ENCODE measurements at regions not wholly inside any gene's neighbourhood (a gene's known extent, or its start where the extent isn't known, plus 50 kb on each side); places are given as distances from the start of the nearest gene placed in this dataset.

DNA sequence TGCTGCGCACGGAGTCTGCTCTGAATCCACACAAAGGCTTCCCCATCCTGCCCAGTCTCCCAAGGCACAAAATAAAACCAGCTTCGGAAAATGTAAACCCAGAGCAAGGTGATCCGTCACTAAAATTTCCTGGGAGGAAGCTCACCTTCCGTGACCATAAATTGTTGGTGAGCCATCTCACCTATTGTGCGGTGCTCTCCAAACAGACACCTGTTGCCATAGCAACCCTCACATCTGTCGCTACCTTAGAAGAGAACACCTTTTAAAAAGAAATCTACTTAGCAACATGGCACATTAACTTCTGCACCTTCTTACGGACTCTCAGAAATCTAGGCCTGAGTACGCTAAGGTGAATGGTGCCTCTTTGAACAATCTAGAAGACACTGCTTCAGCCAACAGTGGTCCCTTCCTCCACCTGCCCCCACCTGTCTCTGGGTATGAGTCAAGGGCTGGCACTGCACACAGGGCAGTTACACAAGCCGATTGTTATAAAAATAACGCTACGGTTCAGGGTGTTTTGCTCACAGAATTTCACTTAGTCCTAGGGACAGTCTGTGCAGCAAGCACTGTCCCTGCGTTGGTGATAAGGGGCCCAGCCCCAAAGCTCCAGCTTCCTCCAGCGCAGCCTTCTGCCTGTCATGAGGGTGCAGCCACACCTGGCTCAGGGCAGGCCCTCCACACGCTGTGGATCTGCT, 114.9 kb upstream of the ID2 start:
- no peak for TF ChIP-seq POLR2A (IDR thresholded peaks at IDR 0.05)
- TF ChIP-seq, protein P1, sequence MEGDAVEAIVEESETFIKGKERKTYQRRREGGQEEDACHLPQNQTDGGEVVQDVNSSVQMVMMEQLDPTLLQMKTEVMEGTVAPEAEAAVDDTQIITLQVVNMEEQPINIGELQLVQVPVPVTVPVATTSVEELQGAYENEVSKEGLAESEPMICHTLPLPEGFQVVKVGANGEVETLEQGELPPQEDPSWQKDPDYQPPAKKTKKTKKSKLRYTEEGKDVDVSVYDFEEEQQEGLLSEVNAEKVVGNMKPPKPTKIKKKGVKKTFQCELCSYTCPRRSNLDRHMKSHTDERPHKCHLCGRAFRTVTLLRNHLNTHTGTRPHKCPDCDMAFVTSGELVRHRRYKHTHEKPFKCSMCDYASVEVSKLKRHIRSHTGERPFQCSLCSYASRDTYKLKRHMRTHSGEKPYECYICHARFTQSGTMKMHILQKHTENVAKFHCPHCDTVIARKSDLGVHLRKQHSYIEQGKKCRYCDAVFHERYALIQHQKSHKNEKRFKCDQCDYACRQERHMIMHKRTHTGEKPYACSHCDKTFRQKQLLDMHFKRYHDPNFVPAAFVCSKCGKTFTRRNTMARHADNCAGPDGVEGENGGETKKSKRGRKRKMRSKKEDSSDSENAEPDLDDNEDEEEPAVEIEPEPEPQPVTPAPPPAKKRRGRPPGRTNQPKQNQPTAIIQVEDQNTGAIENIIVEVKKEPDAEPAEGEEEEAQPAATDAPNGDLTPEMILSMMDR (IDR thresholded peaks at IDR 0.05 in 4 of 5, conservative IDR thresholded peaks at IDR 0.05 in 1 of 5) = no peak
